Stomach (tissue), 8 donors: ENCODE measurements at regions not wholly inside any gene's neighbourhood (a gene's known extent, or its start where the extent isn't known, plus 50 kb on each side); places are given as distances from the start of the nearest gene placed in this dataset.
A peak's percentile ranks its signal among the peaks of the same experiment; 100 is the strongest.

Source experiments
- DNase-seq, 2 donors: peaks; one replicate each; pipeline versions ENCODE4 v3.0.0 to v3.0.0-alpha.2; 2013 to 2019
- H3K27ac ChIP-seq, 5 donors: fragments of 200-600 bp in 4 of 5; sonication (generic) in 4 of 5; one replicate each; pipeline ENCODE4 v1.5.1; 2013 to 2019; ENCODE audit warnings: mild to moderate bottlenecking in 1 of 5, moderate library complexity in 1 of 5
- H3K27me3 ChIP-seq, 3 donors: fragments of 200-600 bp; sonication (generic); one replicate each; pipeline ENCODE4 v1.5.1; 2017 to 2019; ENCODE audit warnings: mixed run types in 1 of 3
- H3K36me3 ChIP-seq, 4 donors: fragments of 200-600 bp; sonication (generic); 1 replicate in 3 of 4; 2 replicates in 1 of 4; pipeline ENCODE4 v1.5.1; 2016 to 2019
- H3K4me1 ChIP-seq, 4 donors: fragments of 200-600 bp; sonication (generic); one replicate each; pipeline ENCODE4 v1.5.1; 2016 to 2019
- H3K4me3 ChIP-seq, 4 donors: fragments of 200-600 bp; sonication (generic) in 3 of 4; one replicate each; pipeline ENCODE4 v1.5.1; 2016 to 2019; ENCODE audit warnings: mild to moderate bottlenecking in 1 of 4
- H3K9me3 ChIP-seq, 4 donors: fragments of 200-600 bp; sonication (generic); one replicate each; pipeline ENCODE4 v1.5.1; 2016 to 2019
- CTCF ChIP-seq, 7 experiments: fragments of 450-650 bp in 4 of 7; fragments of 200-600 bp in 3 of 7; sonication (generic) in 3 of 7; IDR thresholded peaks; one replicate each; pipeline ENCODE4 v1.5.1; 2016 to 2019; ENCODE audit warnings: antibody characterized with exemption in 7 of 7, control low read depth in 2 of 7, mild to moderate bottlenecking in 1 of 7
- EP300 ChIP-seq: sonication (generic); formaldehyde crosslinking; IDR thresholded peaks from one replicate; pipeline ENCODE4 v1.6.1; 2017; ENCODE audit warnings: antibody characterized with exemption
- POLR2A ChIP-seq, 4 donors: fragments of 450-650 bp; IDR thresholded peaks; one replicate each; pipeline ENCODE4 v1.6.1; 2016; ENCODE audit warnings: antibody characterized with exemption in 4 of 4, control low read depth in 2 of 4, mild to moderate bottlenecking in 1 of 4, moderate library complexity in 1 of 4
- POLR2AphosphoS5 ChIP-seq, 3 donors: sonication (generic); formaldehyde crosslinking; IDR thresholded peaks; one replicate each; pipeline ENCODE4 v1.6.1; 2016; ENCODE audit warnings: antibody characterized with exemption in 3 of 3
- WGBS, 5 donors: extraction: QIAGEN DNeasy Blood & Tissue Kit in 3 of 5; methylation state at CpG; one replicate each; pipeline versions ENCODE4 v1.1.5 to v1.1.7; 2013 to 2018; 5-methylcytosine and 5-hydroxymethylcytosine counted together
- intact Hi-C: fragments of 100-400 bp; cut with DNase I; formaldehyde crosslinking; loops from one replicate; pipeline ENCODE4 v1.15.1; 2023; ENCODE audit warnings: low total_unique reads
- donor health status: healthy with polysubstance abuse.
- donor health status: Bipolar disorder and iron deficiency.
- donor health status: healthy.

GRCh38 chr7:18434171-18434570, 61.4 kb upstream of the HDAC9 start:
- TF ChIP-seq EP300 (no peak), POLR2AphosphoS5 (IDR thresholded peaks at IDR 0.05) (no peak), POLR2A (IDR thresholded peaks at IDR 0.05) (no peak), CTCF (IDR thresholded peaks at IDR 0.05) (no peak)
- Histone ChIP-seq H3K27ac (no peak overlapping the region), H3K4me1 (no peaks in the 10 kb centered on the region), H3K27me3 (no peaks in the 10 kb centered on the region), H3K36me3 (no peaks in the 10 kb centered on the region), H3K9me3 (no peaks in the 10 kb centered on the region), H3K4me3 (no peak overlapping the region)
- 89 to 92% (median 91%) methylated on average over 6 of the region's 6 CpGs for WGBS, 5 donors
- DNase-seq = no peak
- intact Hi-C loops = no loop called here

GRCh38 chr7:18437101-18437500, 58.4 kb upstream of the HDAC9 start:
- Histone ChIP-seq H3K27me3 (no peaks in the 10 kb centered on the region), H3K4me3 (no peak overlapping the region), H3K27ac (no peak overlapping the region), H3K4me1 (no peaks in the 10 kb centered on the region), H3K9me3 (no peaks in the 10 kb centered on the region), H3K36me3 (no peaks in the 10 kb centered on the region)
- intact Hi-C loops = no loop called here
- WGBS, 5 donors = 57 to 74% (median 67%) methylated on average over 1 of the region's 1 CpG
- peak in 1 of 2 donors; percentile 58 for DNase-seq
- TF ChIP-seq POLR2A (IDR thresholded peaks at IDR 0.05) = no peak
- TF ChIP-seq CTCF (IDR thresholded peaks at IDR 0.05) = no peak
- TF ChIP-seq POLR2AphosphoS5 (IDR thresholded peaks at IDR 0.05) = no peak
- TF ChIP-seq EP300 = no peak

- H3K27ac ChIP-seq = no peak overlapping the region
- no peaks in the 10 kb centered on the region for H3K9me3 ChIP-seq
- H3K27me3 ChIP-seq = no peaks in the 10 kb centered on the region
- H3K4me1 ChIP-seq = no peaks in the 10 kb centered on the region
- no peaks in the 10 kb centered on the region for H3K36me3 ChIP-seq
- H3K4me3 ChIP-seq = no peak overlapping the region
- no peak for DNase-seq
- 58 to 72% (median 63%) methylated on average over 2 of the region's 2 CpGs for WGBS, 5 donors
- TF ChIP-seq POLR2A (IDR thresholded peaks at IDR 0.05) (no peak), POLR2AphosphoS5 (IDR thresholded peaks at IDR 0.05) (no peak), CTCF (IDR thresholded peaks at IDR 0.05) (no peak), EP300 (no peak)
- intact Hi-C loops = no loop called here
Measured at GRCh38 chr7:18440934-18441333, 54.6 kb upstream of the HDAC9 start.

- no peak for TF ChIP-seq CTCF (IDR thresholded peaks at IDR 0.05)
- TF ChIP-seq POLR2AphosphoS5 (IDR thresholded peaks at IDR 0.05) = no peak
- TF ChIP-seq EP300 = no peak
- no peak for TF ChIP-seq POLR2A (IDR thresholded peaks at IDR 0.05)
- Histone ChIP-seq H3K4me1 (no peaks in the 10 kb centered on the region), H3K9me3 (no peaks in the 10 kb centered on the region), H3K36me3 (no peaks in the 10 kb centered on the region), H3K4me3 (no peak overlapping the region), H3K27me3 (no peaks in the 10 kb centered on the region), H3K27ac (no peak overlapping the region)
- 60 to 90% (median 67%) methylated on average over 1 of the region's 1 CpG for WGBS, 5 donors
- DNase-seq = no peak
- intact Hi-C loops = no loop called here
Measured at GRCh38 chr7:18444826-18445225, 50.7 kb upstream of the HDAC9 start.
